Activated naive CD4-positive, alpha-beta T cell treated with anti-CD3 and anti-CD28 coated beads, Interleukin-2, amount 50 U/mL, for 72 hours (primary cell): ENCODE measurements at regions not wholly inside any gene's neighbourhood (a gene's known extent, or its start where the extent isn't known, plus 50 kb on each side); places are given as distances from the start of the nearest gene placed in this dataset.
"Not testable (repeated sequence)": the region's sequence is repeated elsewhere in the genome, so short reads cannot be mapped to it uniquely, and the experiment has no call there.

Experiments
- ATAC-seq, 2 donors: fragments of 150-1000 bp; cut with Tn5 transposase; 2 replicates each; pipeline ENCODE4 v1.10.0; 2021; ENCODE audit warnings: mild to moderate bottlenecking in 2 of 2, moderate library complexity in 2 of 2
- DNase-seq, 2 donors: peaks; one replicate each; pipeline ENCODE4 v3.0.0; 2021 to 2022; ENCODE audit warnings: low spot score in 2 of 2
- H3K27ac Mint-ChIP-seq, 2 donors: one replicate each; pipeline ENCODE4 v1.8.0; 2022; ENCODE audit warnings: mild to moderate bottlenecking in 2 of 2, mixed read lengths in 2 of 2
- H3K36me3 Mint-ChIP-seq, 2 donors: one replicate each; pipeline ENCODE4 v1.8.0; 2022; ENCODE audit warnings: mixed read lengths in 2 of 2
- H3K9me3 Mint-ChIP-seq, 2 donors: one replicate each; pipeline ENCODE4 v1.8.0; 2022; ENCODE audit warnings: mixed read lengths in 2 of 2

DNA sequence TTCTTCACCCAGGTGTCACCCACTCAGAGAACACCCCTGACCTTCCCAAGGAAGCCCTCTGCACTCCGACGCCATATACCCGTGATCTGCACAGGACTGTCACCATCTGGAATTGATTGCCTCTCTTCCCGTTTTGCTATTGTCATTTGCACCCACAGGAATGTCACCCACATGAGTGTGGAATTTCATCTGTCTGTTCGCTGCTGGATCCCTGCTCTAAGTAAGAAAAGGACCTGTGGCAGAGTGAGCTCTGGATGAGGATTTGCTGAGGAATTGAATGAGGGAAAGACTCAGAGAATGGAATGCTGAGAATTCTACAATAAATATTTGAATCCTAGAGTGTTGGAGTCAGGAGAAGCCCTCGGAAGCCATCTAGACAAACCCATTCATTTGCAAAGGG lies 233.6 kb upstream of the SULF2 start:
- not testable (repeated sequence) for H3K36me3 Mint-ChIP-seq, H3K27ac Mint-ChIP-seq, DNase-seq, H3K9me3 Mint-ChIP-seq, ATAC-seq

DNA sequence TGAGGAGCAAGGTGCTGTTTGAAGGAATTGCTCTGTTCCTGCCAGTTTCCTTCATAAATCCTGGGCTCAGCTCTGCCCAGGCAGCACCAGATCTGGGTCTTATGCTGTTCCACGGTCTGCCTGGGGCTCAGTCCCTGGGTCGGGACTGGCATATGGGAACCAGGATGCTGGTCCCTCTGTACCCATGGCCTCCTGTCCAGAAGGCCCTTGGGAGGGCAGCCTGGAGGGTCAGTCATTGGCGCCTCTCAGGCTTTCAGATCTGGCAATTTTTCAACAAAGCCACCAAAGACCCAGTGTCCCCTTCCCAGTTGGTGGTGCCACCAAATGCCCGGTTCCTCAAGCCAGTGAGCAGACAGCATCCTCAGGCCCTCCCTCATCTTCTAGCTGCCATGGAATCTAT lies 232.7 kb upstream of the SULF2 start:
- no peaks in the 10 kb centered on the region for H3K36me3 Mint-ChIP-seq
- ATAC-seq: no peak
- H3K9me3 Mint-ChIP-seq: peaks cover 4 to 8% of the 10 kb centered on the region in 2 donors
- no peak for DNase-seq
- no peak overlapping the region for H3K27ac Mint-ChIP-seq

DNA sequence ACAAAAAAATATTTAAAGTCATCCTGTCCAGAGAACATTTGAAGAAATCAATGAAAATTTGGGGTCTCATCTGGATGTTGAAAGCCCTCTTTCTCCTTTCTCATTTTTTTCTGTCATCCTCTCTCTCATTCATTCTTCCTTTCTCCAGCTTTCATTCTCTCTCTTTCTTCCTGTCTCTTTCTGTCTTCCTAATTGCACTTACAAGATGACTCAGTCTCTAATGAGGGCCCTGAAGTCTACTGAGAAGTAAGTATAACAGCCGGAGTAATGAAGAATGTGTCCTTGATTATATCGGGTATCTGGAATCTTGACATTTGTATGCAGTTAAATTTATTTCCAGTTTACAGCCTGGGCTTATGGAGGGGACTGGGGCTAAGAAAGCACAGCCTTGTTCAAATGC lies 232.2 kb upstream of the SULF2 start:
- no peaks in the 10 kb centered on the region for H3K36me3 Mint-ChIP-seq
- ATAC-seq: no peak
- no peak overlapping the region for H3K27ac Mint-ChIP-seq
- peaks cover 7 to 11% of the 10 kb centered on the region in 2 donors for H3K9me3 Mint-ChIP-seq
- DNase-seq: no peak

DNA sequence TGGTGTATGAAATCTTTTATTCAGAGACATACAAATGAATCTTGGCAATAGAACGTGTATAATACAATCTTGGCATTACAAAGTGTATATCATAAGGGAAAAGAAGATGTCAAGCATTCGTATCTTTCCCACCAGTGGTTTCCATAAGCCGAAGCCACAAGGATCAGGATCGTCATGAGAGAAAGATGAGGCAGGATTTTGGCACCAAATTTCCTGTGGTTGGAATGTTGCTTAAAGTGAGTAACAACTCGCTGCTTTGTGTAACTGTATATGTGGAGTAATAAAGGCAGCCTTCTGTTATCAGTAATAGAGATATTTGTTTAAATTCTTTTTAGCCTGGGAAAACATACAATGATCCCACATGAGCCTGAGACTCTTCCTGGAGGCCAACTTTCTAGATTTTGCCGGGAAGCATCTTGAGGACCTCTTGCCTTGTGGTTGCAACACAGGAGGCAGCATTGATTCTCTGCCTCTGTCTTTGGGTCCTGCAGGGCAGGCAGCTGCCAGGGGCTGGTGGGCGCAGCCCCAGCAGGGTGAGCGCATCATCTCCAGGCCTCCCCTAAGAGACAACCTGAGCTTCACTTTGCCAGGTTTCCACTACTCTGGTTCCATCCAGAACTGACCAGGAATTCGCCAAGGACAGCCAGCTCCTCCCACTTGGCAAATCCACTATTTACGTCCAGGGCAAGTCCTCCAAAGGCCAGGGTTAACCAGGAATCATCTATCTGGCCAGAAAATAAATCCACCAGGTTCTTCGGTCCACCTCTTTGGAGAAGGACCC lies 230.9 kb upstream of the SULF2 start:
- Mint-ChIP-seq H3K27ac (no peak overlapping the region), H3K36me3 (no peaks in the 10 kb centered on the region), H3K9me3 (peaks cover 10 to 11% of the 10 kb centered on the region in 2 donors)
- no peak for DNase-seq
- no peak for ATAC-seq

DNA sequence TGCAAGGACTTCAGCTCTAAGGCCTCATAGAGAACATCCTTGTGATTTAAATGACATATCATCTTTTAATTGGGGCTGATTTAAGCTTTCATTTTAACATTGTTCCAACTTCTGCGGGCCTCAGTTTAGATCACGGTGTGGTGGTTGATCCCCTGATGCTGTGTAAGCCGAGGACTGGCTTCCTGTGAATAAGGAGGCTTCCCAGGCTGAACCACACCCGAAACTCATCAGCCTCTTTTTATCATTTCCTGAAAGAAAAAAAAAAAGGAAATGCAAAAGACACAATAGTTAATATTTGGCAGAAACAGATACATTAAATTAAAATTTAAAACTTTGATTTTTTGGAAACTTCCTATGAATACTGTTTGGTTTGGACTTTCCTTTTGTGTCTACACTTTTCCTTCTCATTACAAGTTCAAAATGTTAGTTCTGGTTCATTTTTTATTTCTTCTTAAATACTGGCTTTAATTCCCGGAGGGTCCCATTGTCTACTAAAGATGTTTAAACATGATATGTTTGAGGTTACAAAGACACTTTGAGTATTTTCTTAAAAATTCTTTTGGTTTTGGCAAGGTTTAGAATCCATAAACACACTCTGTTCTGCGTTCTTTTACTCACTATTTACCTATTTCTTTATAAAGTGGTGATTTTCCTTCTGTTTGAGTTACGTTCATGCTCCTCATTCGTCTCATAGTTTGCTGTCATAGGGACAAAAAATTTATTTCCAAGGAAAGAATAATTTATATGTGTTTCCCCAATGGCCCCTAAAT lies 230.0 kb upstream of the SULF2 start:
- Mint-ChIP-seq H3K27ac (no peak overlapping the region), H3K9me3 (peaks cover 10 to 11% of the 10 kb centered on the region in 2 donors), H3K36me3 (no peaks in the 10 kb centered on the region)
- no peak for DNase-seq
- ATAC-seq: no peak

DNA sequence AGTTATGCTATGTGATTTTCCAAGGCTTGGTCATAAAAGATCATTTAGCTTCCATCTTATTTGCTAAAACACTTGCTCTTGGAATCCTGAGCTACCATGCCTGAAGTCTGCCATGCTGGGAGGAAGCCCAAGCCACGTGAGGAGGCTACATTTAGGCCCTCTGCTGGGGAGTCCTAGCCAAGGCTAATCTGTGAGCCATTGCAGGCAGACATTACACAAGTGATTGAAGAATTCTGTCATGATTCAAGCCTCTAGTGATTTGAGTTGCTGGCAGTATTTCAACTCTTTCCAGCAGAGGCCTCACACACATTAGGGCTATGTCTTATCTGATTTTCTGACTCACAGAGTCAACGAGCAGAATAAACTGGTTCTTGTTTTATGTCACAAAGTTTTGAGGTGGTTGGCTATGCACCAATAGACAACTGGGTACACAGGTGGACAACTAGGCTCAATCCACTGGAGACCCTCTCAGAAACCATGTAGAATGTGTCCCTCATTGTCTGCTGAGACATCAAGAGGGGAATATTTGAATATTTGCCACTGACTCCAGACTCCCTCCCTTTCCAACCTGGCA lies 227.2 kb upstream of the SULF2 start:
- no peak for DNase-seq
- H3K36me3 Mint-ChIP-seq: peaks cover 0 to 5% of the 10 kb centered on the region in 2 donors
- H3K27ac Mint-ChIP-seq: no peak overlapping the region
- no peak for ATAC-seq
- H3K9me3 Mint-ChIP-seq: peaks cover 10 to 17% of the 10 kb centered on the region in 2 donors

DNA sequence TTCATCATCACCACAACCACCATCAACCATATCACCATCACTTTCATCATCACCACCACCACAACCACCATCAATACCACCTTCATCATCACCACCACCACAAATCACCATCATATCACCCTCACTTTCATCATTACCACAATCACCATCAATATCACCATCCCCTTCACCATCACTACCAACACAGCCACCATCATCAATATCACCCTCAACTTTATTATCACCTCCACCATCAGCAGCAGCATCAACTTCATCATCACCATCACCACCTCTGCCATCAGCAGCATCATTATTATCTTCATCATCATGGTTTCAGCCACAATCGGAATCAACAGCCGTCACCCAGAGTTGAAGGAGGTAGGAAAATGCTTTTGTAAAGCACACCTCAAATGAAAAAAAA lies 225.7 kb upstream of the SULF2 start:
- no peak for ATAC-seq
- no peak for DNase-seq
- peaks cover 0 to 8% of the 10 kb centered on the region in 2 donors for H3K36me3 Mint-ChIP-seq
- no peak overlapping the region for H3K27ac Mint-ChIP-seq
- peaks cover 10 to 15% of the 10 kb centered on the region in 2 donors for H3K9me3 Mint-ChIP-seq

DNA sequence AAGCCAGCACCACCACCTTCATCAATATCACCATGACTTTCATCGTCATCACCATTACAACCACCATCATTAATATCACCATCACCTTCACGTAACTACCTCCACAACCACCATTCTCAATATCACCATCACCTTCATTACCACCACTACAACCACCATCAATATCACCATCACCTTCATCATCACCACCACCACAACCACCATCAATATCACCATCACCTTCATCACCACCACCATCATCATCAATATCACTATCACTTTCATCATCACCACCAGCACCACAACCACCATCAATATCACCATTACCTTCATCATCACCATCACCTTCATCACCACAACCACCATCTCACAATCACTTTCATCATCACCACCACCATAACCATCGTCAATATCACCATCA lies 225.3 kb upstream of the SULF2 start:
- no peak overlapping the region for H3K27ac Mint-ChIP-seq
- peaks cover 0 to 8% of the 10 kb centered on the region in 2 donors for H3K36me3 Mint-ChIP-seq
- peaks cover 10 to 15% of the 10 kb centered on the region in 2 donors for H3K9me3 Mint-ChIP-seq
- DNase-seq: no peak
- no peak for ATAC-seq

DNA sequence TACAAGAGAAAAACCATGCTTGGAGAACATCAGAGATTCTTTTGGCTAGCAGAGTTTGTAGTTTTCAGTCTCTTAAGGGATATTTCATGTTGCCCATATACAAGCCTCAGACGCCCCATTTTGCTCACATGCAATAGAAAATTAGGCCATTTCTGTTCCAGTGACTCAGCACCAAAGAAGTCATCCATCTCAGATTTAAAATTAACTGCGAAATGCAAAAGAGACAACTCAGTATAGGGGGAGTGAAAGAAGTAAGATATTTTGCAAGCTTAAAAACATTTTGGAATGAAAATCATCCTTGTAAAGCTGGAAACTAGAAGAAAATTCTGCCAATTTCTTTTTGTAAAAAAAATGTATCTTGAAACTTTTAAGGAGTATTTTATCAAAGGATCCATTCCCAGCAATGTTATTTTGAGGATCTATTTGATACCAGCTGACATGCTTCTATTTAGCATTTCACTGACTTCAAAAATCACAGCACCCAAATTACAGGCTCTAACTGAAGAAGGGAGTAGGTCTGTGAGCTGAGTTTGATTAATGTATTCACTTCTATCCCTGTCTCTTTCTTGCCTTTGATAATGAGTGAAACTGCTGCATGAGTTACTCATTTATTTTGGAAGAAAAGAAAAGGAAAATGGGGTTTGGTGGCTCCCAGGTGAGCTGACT lies 223.7 kb upstream of the SULF2 start:
- ATAC-seq (no peak), DNase-seq (no peak)
- H3K9me3 Mint-ChIP-seq: peaks cover 10 to 21% of the 10 kb centered on the region in 2 donors
- no peak overlapping the region for H3K27ac Mint-ChIP-seq
- peaks cover under 1 to 8% of the 10 kb centered on the region in 2 donors for H3K36me3 Mint-ChIP-seq

DNA sequence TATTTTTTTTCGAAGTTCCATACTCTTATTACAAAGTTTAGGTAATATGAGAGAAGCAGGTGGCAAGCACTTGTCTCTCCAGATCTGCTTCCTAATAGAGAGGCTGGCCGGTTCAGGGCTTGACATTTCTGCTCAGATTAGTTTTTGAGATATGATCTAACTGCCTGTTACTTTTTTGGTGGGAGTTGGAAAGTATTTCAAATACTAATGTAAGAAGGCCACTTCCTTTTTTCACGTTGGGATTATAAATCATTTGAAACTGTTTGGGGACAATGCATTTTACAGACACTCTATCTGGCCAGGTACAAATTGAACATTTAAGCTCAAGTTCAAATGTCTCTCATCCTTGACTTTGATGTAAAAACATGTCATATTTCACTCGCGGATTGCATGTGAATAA lies 222.1 kb upstream of the SULF2 start:
- Mint-ChIP-seq H3K27ac (no peak overlapping the region), H3K9me3 (peaks cover 3 to 20% of the 10 kb centered on the region in 2 donors), H3K36me3 (peaks cover 4 to 8% of the 10 kb centered on the region in 2 donors)
- ATAC-seq (no peak), DNase-seq (no peak)

DNA sequence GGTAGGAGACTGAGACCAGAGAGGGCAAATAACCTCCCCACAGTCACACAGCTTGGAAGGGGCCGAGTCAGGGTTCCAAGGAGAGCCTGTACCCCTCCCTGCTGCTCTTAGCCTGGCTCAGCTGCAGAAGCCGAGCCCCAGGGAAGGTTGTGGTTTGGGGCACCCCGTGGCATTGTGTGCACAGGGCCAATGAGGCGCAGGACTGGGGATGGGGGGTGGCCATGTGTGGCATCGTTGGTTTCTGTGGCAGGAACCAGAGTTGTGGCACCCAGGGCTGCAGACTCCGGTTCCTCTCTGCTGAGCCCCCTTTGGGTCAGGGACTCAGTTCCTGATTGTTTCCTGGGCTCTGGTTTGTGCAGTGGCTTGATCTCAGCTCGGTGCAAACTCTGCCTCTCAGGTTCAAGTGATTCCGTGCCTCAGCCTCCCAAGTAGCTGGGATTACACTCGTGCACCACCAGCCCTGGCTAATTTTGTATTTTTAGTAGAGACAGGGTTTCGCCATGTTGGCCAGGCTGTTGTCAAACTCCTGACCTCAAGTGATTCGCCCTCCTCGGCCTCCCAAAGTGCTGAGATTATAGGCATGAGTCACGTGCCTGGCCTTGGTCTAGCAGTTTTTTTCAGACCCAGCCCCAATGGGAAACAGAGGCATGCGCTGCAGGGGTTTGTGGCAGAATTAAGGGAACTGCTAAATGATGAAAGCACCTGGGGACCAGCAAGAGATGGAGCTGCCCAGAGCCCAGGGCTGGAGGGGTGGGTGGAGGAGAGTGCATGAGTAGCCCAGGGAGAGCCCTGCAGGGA lies 221.0 kb upstream of the SULF2 start:
- H3K9me3 Mint-ChIP-seq: peaks cover 6 to 24% of the 10 kb centered on the region in 2 donors
- ATAC-seq (no peak), DNase-seq (no peak)

DNA sequence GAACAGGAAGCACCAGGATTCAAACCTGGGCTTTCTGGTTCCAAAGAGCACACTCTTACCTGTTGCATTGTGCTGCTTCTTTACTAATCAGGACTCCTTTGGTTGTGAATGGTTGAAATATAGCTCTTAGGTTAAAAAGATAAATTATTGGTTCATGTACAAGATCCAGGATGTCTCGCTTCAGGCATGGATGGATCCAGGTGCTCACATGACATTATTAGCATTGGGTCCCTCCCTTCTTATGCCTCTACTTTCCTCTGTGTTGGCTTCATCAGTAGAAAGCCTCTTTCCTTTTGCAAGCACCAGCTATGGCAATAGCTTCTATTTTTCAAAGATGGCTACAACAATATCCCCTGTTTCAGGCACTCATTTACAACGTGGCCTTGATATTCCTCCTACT lies 217.7 kb upstream of the SULF2 start:
- DNase-seq (no peak), ATAC-seq (no peak)
- Mint-ChIP-seq H3K36me3 (peaks cover 4 to 8% of the 10 kb centered on the region in 2 donors), H3K27ac (no peak overlapping the region), H3K9me3 (peaks cover 6 to 23% of the 10 kb centered on the region in 2 donors)

More for the DNA sequence above, 221.0 kb upstream of the SULF2 start:
- no peak overlapping the region for H3K27ac Mint-ChIP-seq
- peaks cover 4 to 8% of the 10 kb centered on the region in 2 donors for H3K36me3 Mint-ChIP-seq

DNA sequence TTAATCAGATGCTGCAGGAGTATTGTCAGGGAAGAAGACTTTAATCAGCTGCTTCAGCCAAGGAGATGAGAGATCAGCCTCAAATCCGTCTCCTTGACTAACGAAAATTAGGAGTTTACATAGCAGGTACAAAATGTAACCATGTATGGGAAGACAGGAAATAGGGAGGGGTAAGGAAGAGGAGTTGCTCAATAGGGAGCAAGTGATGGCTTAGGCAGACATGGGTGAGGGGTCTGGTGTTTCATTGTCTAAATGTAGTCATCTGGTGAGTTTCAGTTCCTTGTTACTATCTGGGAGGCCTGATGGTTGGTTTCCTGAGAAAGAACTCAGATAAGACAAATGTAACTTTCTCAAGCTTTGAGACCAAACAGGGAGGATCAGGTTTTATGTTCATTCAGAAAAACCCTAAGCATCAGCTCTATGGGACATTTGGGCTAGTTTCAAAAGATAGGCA lies 217.3 kb upstream of the SULF2 start:
- ATAC-seq (no peak), DNase-seq (no peak)
- Mint-ChIP-seq H3K9me3 (peaks cover 6 to 18% of the 10 kb centered on the region in 2 donors), H3K27ac (no peak overlapping the region), H3K36me3 (peaks cover 3 to 4% of the 10 kb centered on the region in 2 donors)

DNA sequence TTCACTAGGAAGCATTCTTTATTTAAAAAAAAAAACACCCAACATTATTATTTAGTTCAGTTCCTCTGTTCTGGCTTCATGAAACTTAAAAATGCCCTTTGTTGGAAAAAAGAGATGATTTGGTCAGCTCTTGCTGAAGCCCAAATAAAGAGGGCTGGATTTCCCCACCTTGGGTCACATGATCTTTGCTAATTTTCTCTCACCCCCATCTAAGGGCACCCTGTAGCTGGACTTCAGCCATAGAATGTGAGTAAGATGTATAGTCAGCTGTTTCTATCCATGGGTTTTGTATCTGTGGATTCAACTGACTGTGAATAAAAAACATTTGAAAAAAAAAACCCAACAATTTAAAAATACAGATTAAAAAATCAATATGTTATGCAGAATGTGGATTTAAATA lies 213.9 kb upstream of the SULF2 start:
- Mint-ChIP-seq H3K9me3 (peaks cover 6 to 11% of the 10 kb centered on the region in 2 donors), H3K36me3 (peaks cover 0 to 4% of the 10 kb centered on the region in 2 donors), H3K27ac (no peak overlapping the region)
- DNase-seq (no peak), ATAC-seq (no peak)

DNA sequence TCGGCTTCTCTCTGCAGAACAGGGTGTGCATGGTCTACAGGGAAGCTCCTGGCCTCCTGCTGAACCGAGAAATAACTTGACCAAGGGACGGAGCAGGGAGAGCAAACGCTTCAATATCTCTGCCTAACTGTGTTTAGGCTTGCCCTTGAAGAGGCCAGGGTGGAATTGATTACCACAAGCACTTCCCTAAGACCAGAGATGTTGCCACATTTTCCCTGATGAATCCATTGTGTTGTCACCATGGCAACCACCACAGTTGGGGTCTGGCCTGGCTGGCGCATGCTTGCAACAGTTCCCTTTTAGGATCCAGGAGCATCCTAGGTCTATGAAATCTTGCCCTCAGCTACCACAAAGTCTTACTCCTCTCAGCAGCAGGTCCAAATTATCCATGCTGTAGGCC lies 213.5 kb upstream of the SULF2 start:
- ATAC-seq (no peak), DNase-seq (no peak)
- Mint-ChIP-seq H3K9me3 (peaks cover 6 to 7% of the 10 kb centered on the region in 2 donors), H3K27ac (no peak overlapping the region), H3K36me3 (peaks cover 0 to 1% of the 10 kb centered on the region in 2 donors)

DNA sequence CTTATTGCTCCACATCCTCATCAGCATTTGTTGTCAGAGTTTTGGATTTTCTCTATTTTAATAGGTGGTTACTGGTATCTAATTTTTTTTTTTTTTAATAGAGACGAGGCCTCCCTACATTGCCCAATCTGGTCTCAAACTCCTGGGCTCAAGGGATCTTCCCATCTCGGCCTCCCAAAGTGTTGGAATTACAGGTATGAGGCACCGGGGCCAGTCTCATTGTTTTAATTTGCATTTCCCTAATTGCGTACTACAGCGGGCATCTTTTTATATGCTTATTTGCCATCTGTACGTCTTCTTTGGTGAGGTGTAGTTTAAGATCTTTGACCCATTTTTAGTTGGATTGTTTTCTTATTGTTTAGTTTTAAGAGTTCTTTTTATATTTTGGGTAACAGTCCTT lies 210.4 kb upstream of the SULF2 start:
- Mint-ChIP-seq H3K9me3 (no peaks in the 10 kb centered on the region), H3K36me3 (no peaks in the 10 kb centered on the region), H3K27ac (no peak overlapping the region)
- no peak for ATAC-seq
- DNase-seq: no peak
